HCT116 (cell line): ENCODE measurements at regions not wholly inside any gene's neighbourhood (a gene's known extent, or its start where the extent isn't known, plus 50 kb on each side); places are given as distances from the start of the nearest gene placed in this dataset.

Experiments used
- ATAC-seq: fragments of 200-7000 bp; cut with Tn5 transposase; 2 replicates; pipeline ENCODE4 v1.9.1; 2020; ENCODE audit warnings: mild to moderate bottlenecking, moderate library complexity
- BruUV-seq: library from RNA; stranded (reverse); fragments of 400-500 nt; replicated peaks from 2 replicates; lab custom pipeline; 2021; lab: Mats Ljungman, UMichigan
- CTCF ChIA-PET: fragments of 300-600 bp; sonication (Branson Sonifier 250); formaldehyde crosslinking; loops from one replicate; lab custom pipeline; 2021; ENCODE audit warnings: antibody characterized with exemption; lab: Charles Lee
- POLR2A ChIA-PET: fragments of 300-600, 350-600 bp; sonication (Branson Sonifier 250); formaldehyde crosslinking; loops from one replicate; lab custom pipeline; 2021; ENCODE audit warnings: antibody characterized with exemption; lab: Charles Lee
- RAD21 ChIA-PET, 2 experiments: fragments of 300-600 bp; sonication (Branson Sonifier 250); formaldehyde crosslinking; loops; one replicate each; lab custom pipeline; 2023; ENCODE audit warnings: low total read pairs in 2 of 2; ENCODE audit not compliant: uncharacterized antibody in 2 of 2, unreplicated experiment in 2 of 2, low non-redundant PET in 1 of 2; lab: Charles Lee
- DNase-seq: peaks from one replicate; pipeline ENCODE4 v3.0.0-alpha.2; 2010; ENCODE audit warnings: low read depth, low spot score
- H2AFZ ChIP-seq: fragments of 200-600 bp; shearing (Covaris generic), sonication (generic); 2 replicates; pipeline ENCODE4 v1.6.1; 2017; ENCODE audit warnings: low read depth, mixed run types, mixed read lengths, antibody characterized with exemption, low read length; ENCODE audit not compliant: poor library complexity, severe bottlenecking
- H3K27ac ChIP-seq: 2 replicates; pipeline ENCODE4 v1.5.1; 2012; ENCODE audit warnings: low read depth, low read length
- H3K27me3 ChIP-seq: fragments of 200-600 bp; sonication (generic); 2 replicates; pipeline ENCODE4 v1.6.1; 2016; ENCODE audit warnings: mixed run types, low read length, mixed read lengths; ENCODE audit not compliant: insufficient read depth
- H3K36me3 ChIP-seq, 2 experiments: fragments of 200-500 bp in 1 of 2; fragments of 200-600 bp in 1 of 2; sonication (Bioruptor generic) in 1 of 2; sonication (generic) in 1 of 2; 2 replicates each; pipeline versions ENCODE4 v1.5.1 to v1.6.1; 2014 to 2016; ENCODE audit warnings: low read length in 2 of 2, inconsistent platforms in 1 of 2, mixed read lengths in 1 of 2, mixed run types in 1 of 2; ENCODE audit not compliant: insufficient read depth in 2 of 2, control insufficient read depth in 1 of 2
- H3K4me1 ChIP-seq, 2 experiments: fragments of 200-600 bp in 1 of 2; sonication (generic) in 1 of 2; 2 replicates each; pipeline versions ENCODE4 v1.5.1 to v1.6.1; 2012 to 2017; ENCODE audit warnings: low read length in 2 of 2, inconsistent platforms in 1 of 2, mild to moderate bottlenecking in 1 of 2, mixed read lengths in 1 of 2, mixed run types in 1 of 2, moderate library complexity in 1 of 2; ENCODE audit not compliant: insufficient read depth in 2 of 2, control insufficient read depth in 1 of 2
- H3K4me2 ChIP-seq: fragments of 200-600 bp; sonication (generic); 2 replicates; pipeline ENCODE4 v1.6.1; 2017; ENCODE audit warnings: mixed run types, low read length, mixed read lengths
- H3K4me3 ChIP-seq, 2 experiments: fragments of 200-600 bp in 1 of 2; sonication (generic) in 1 of 2; replicated peaks in 1 of 2; 2 replicates each; pipeline ENCODE4 v1.5.1; 2011 to 2016; ENCODE audit warnings: low read length in 2 of 2, control low read depth in 1 of 2, low read depth in 1 of 2, mild to moderate bottlenecking in 1 of 2, mixed read lengths in 1 of 2, mixed run types in 1 of 2
- H3K79me2 ChIP-seq: fragments of 200-600 bp; sonication (generic); 2 replicates; pipeline ENCODE4 v1.6.1; 2017; ENCODE audit warnings: mild to moderate bottlenecking, mixed run types, low read length, moderate library complexity, mixed read lengths; ENCODE audit not compliant: insufficient read depth
- H3K9ac ChIP-seq: fragments of 200-600 bp; sonication (generic); 2 replicates; pipeline ENCODE4 v1.6.1; 2016; ENCODE audit warnings: low read length, mixed read lengths
- H3K9me2 ChIP-seq: fragments of 200-600 bp; sonication (generic), shearing (Covaris generic); 2 replicates; pipeline ENCODE4 v1.6.1; 2017; ENCODE audit warnings: mixed run types, mild to moderate bottlenecking, moderate library complexity; ENCODE audit not compliant: insufficient read depth
- H3K9me3 ChIP-seq, 2 experiments: fragments of 200-500 bp in 1 of 2; fragments of 200-600 bp in 1 of 2; sonication (Bioruptor generic) in 1 of 2; sonication (generic) in 1 of 2; 2 replicates each; pipeline ENCODE4 v1.6.1; 2014 to 2017; ENCODE audit warnings: low read length in 2 of 2, mixed read lengths in 2 of 2, inconsistent platforms in 1 of 2, low read depth in 1 of 2, mild to moderate bottlenecking in 1 of 2, mixed run types in 1 of 2, moderate library complexity in 1 of 2; ENCODE audit not compliant: control insufficient read depth in 1 of 2, insufficient read depth in 1 of 2
- H4K20me1 ChIP-seq: fragments of 200-600 bp; sonication (generic), shearing (Covaris generic); 2 replicates; pipeline ENCODE4 v1.6.1; 2017; ENCODE audit warnings: mixed run types, mild to moderate bottlenecking, moderate library complexity; ENCODE audit not compliant: insufficient read depth
- ATF3 ChIP-seq: IDR thresholded peaks from 2 replicates; pipeline ENCODE4 v1.6.1; 2012
- CBX3 ChIP-seq: IDR thresholded peaks from 2 replicates; pipeline ENCODE4 v1.6.1; 2012; ENCODE audit warnings: low read depth
- CEBPB ChIP-seq: IDR thresholded peaks from 2 replicates; pipeline ENCODE4 v1.6.1; 2012; ENCODE audit warnings: low read depth
- EGR1 ChIP-seq: IDR thresholded peaks from 2 replicates; pipeline ENCODE4 v1.6.1; 2012; ENCODE audit warnings: low read depth
- EZH2 ChIP-seq: fragments of 200-600 bp; sonication (generic); IDR thresholded peaks from 2 replicates; pipeline ENCODE4 v1.6.1; 2017; ENCODE audit warnings: antibody characterized with exemption, mixed run types
- EZH2phosphoT487 ChIP-seq: fragments of 200-600 bp; IDR thresholded peaks from 2 replicates; pipeline ENCODE4 v1.6.1; 2018; ENCODE audit warnings: antibody characterized with exemption, borderline replicate concordance
- FOSL1 ChIP-seq: IDR thresholded peaks from 2 replicates; pipeline ENCODE4 v1.6.1; 2012; ENCODE audit warnings: low read depth
- MAX ChIP-seq: IDR thresholded peaks from 2 replicates; pipeline ENCODE4 v1.6.1; 2012
- POLR2AphosphoS5 ChIP-seq: IDR thresholded peaks from 2 replicates; pipeline ENCODE4 v1.6.1; 2011; ENCODE audit warnings: mild to moderate bottlenecking, low read depth, low read length, moderate library complexity
- SIN3A ChIP-seq: IDR thresholded peaks from 2 replicates; pipeline ENCODE4 v1.6.1; 2012; ENCODE audit warnings: low read depth
- SP1 ChIP-seq: IDR thresholded peaks from 2 replicates; pipeline ENCODE4 v1.6.1; 2012; ENCODE audit warnings: low read depth
- SRF ChIP-seq: IDR thresholded peaks from 2 replicates; pipeline ENCODE4 v1.6.1; 2012; ENCODE audit warnings: low read depth
- TCF7L2 ChIP-seq: IDR thresholded peaks from 2 replicates; pipeline ENCODE4 v1.7.0; 2011; ENCODE audit warnings: borderline replicate concordance, inconsistent platforms; ENCODE audit not compliant: insufficient read depth, insufficient read length; ENCODE audit errors: extremely low read depth
- ZBTB33 ChIP-seq: IDR thresholded peaks from 2 replicates; pipeline ENCODE4 v1.6.1; 2011; ENCODE audit warnings: mild to moderate bottlenecking, low read length, moderate library complexity; ENCODE audit not compliant: insufficient replicate concordance; ENCODE audit errors: extremely low read depth
- ZFX ChIP-seq: fragments of 450-650 bp; IDR thresholded peaks from 2 replicates; pipeline ENCODE4 v1.6.1; 2017
- ZNF274 ChIP-seq: fragments of 200-500 bp; sonication (Bioruptor generic); IDR thresholded peaks from 2 replicates; pipeline ENCODE4 v1.6.1; 2014; ENCODE audit warnings: mild to moderate bottlenecking, low read depth, low read length, inconsistent platforms
- intact Hi-C: fragments of 100-400 bp; cut with micrococcal nuclease; formaldehyde crosslinking; loops from 2 replicates; pipeline ENCODE4 v1.10.0; 2022

GRCh38 chr2:235201756-235202155, 249.9 kb downstream of the SH3BP4 start (continued):
- TF ChIP-seq ATF3 (no peak), MAX (no peak), CEBPB (no peak), FOSL1 (no peak), ZBTB33 (no peak), ZNF274 (no peak)

DNA sequence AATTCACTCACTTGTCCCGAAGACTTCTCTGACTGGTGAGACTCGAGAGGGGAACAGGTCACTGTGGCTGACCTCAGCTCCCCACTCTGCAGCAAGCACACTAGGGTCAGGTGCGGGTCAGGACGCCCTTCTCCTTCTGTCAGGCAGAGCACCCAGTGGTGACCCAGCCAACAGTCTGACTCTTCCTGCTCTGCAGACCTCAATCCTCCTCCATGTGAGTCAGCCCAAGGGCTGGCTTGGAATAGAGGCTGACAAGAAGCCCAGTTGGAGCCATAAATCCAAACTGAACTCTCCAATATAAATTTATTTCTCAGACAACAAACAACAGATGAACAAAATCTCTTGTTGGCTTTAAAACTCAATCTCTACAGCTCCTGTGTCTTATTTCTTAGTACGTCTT, 253.1 kb downstream of the SH3BP4 start:
- ChIA-PET CTCF (no interaction called here), POLR2A (no interaction called here), RAD21 (no interaction called here)
- Histone ChIP-seq H3K9me2 (no peaks in the 10 kb centered on the region), H3K27me3 (0 out of 2 replicates have a peak, but pooled peaks cover 6% of the 10 kb centered on the region), H3K36me3 (no peaks in the 10 kb centered on the region), H2AFZ (no peak overlapping the region), H3K4me2 (no peak overlapping the region), H4K20me1 (no peaks in the 10 kb centered on the region), H3K4me1 (no peaks in the 10 kb centered on the region), H3K4me3 (no peak overlapping the region), H3K79me2 (no peaks in the 10 kb centered on the region), H3K9ac (no peak overlapping the region), H3K9me3 (no peaks in the 10 kb centered on the region), H3K27ac (no peak overlapping the region)
- BruUV-seq = no TSS peak
- ATAC-seq (no peak), DNase-seq (no peak)
- intact Hi-C loops = no loop called here
- TF ChIP-seq ZFX = no peak
- no peak for TF ChIP-seq CBX3
- no peak for TF ChIP-seq EGR1
- TF ChIP-seq EZH2phosphoT487 = no peak
- no peak for TF ChIP-seq ATF3
- TF ChIP-seq EZH2 = no peak
- no peak for TF ChIP-seq SP1
- no peak for TF ChIP-seq CEBPB
- no peak for TF ChIP-seq SIN3A
- TF ChIP-seq ZNF274 = no peak
- no peak for TF ChIP-seq SRF
- TF ChIP-seq TCF7L2 = no peak
- no peak for TF ChIP-seq POLR2AphosphoS5
